ENCODE measurements at regions not wholly inside any gene's neighbourhood (a gene's known extent, or its start where the extent isn't known, plus 50 kb on each side); places are given as distances from the start of the nearest gene placed in this dataset.

DNA sequence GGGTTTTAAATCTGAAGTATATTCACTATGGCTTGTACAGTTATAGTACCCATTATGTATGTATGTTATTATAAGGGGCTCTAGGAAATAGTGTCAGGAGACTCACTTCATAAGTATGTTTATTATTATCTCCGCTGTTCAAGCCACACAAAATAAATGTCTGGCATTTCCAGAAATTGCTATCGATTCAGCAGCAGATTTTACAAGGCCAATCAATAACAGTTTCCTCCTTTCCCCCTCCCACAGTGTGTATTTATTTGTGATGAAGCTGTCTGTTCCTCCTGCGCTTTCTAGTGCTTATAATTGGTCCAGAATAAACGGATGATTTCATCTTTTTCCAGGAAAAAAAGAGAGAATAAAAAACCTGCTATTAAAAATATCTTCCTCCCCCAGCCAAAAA, 134.2 kb upstream of the LPP start:
- Histone ChIP-seq H3K9me3 (no peaks in the 10 kb centered on the region), H3K4me3 (no peak overlapping the region), H3K4me2 (no peak overlapping the region), H3K27ac (no peak overlapping the region), H3K4me1 (no peaks in the 10 kb centered on the region)
- no peak for DNase-seq (ENCODE audit: low read depth in 1 of 2, low spot score in 1 of 2)
- 74% methylated on average over 4 of the region's 4 CpGs for WGBS (ENCODE audit: missing lambda C conversion rate)
- no peak for FAIRE-seq
- no peak for TF ChIP-seq KDM5A (IDR thresholded peaks at IDR 0.05)
- TF ChIP-seq EP300 (IDR thresholded peaks at IDR 0.05) = no peak
- no peak for ATAC-seq
- ChIA-PET POLR2A (no interaction called here), CTCF (interaction anchor here (1.0 to 1.2 kb wide), 2 partner anchors 272 to 935 kb away, joined by 3 to 4 read pairs; no protein-coding TSS in a partner anchor)

DNA sequence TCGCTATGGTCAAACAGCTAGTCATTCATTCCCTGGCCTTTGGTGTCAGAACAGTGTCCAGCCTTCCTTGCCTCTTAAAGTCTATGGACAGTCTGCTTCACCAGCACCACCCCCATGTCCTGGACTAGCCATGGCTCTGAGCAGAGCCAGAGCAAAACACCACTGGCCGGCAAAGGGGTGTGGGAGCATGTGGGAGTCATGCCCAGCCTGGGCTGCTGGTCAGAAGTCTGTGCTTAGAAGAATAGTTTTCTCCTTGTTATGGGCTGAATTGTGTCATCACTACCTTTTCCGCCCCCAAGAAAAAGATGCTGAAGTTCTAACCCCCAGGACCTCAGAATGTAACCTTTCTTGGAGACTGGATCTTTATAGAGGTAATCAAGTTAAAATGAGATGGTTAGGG, 132.9 kb upstream of the LPP start:
- TF ChIP-seq ZFP36 (IDR thresholded peaks at IDR 0.05; ENCODE audit: borderline replicate concordance, partially characterized antibody) (no peak), EHF (CRISPR knock-in tag; IDR thresholded peaks at IDR 0.05) (no peak), FOSB (CRISPR knock-in tag; IDR thresholded peaks at IDR 0.05) (no peak), JUNB (IDR thresholded peaks at IDR 0.05) (no peak), ZSCAN20 (CRISPR knock-in tag; IDR thresholded peaks at IDR 0.05) (no peak), POLR2A (IDR thresholded peaks at IDR 0.05; ENCODE audit: low read length) (no peak), HOXA7 (CRISPR knock-in tag; IDR thresholded peaks at IDR 0.05) (no peak), TP53 (CRISPR knock-in tag; IDR thresholded peaks at IDR 0.05) (no peak), EHMT2 (IDR thresholded peaks at IDR 0.05; ENCODE audit: low read depth) (no peak), RNF2 (IDR thresholded peaks at IDR 0.05; ENCODE audit: borderline replicate concordance, low read depth) (no peak), BHLHE40 (IDR thresholded peaks at IDR 0.05; ENCODE audit: low read depth, low read length) (no peak), PHF8 (IDR thresholded peaks at IDR 0.05; ENCODE audit: borderline replicate concordance, low read depth) (no peak), POLR2AphosphoS2 (conservative IDR thresholded peaks at IDR 0.05; ENCODE audit: low read length) (no peak), FOSL2 (IDR thresholded peaks at IDR 0.05) (no peak), FOSL2 (CRISPR knock-in tag; IDR thresholded peaks at IDR 0.05) (no peak)
- TF ChIP-seq, protein P1, sequence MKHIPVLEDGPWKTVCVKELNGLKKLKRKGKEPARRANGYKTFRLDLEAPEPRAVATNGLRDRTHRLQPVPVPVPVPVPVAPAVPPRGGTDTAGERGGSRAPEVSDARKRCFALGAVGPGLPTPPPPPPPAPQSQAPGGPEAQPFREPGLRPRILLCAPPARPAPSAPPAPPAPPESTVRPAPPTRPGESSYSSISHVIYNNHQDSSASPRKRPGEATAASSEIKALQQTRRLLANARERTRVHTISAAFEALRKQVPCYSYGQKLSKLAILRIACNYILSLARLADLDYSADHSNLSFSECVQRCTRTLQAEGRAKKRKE (CRISPR knock-in tag; IDR thresholded peaks at IDR 0.05; ENCODE audit: low read depth) = no peak
- TF ChIP-seq, protein P2, sequence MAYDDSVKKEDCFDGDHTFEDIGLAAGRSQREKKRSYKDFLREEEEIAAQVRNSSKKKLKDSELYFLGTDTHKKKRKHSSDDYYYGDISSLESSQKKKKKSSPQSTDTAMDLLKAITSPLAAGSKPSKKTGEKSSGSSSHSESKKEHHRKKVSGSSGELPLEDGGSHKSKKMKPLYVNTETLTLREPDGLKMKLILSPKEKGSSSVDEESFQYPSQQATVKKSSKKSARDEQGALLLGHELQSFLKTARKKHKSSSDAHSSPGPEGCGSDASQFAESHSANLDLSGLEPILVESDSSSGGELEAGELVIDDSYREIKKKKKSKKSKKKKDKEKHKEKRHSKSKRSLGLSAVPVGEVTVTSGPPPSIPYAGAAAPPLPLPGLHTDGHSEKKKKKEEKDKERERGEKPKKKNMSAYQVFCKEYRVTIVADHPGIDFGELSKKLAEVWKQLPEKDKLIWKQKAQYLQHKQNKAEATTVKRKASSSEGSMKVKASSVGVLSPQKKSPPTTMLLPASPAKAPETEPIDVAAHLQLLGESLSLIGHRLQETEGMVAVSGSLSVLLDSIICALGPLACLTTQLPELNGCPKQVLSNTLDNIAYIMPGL (CRISPR knock-in tag; IDR thresholded peaks at IDR 0.05; ENCODE audit: borderline replicate concordance) = no peak
- TF ChIP-seq, protein P3, sequence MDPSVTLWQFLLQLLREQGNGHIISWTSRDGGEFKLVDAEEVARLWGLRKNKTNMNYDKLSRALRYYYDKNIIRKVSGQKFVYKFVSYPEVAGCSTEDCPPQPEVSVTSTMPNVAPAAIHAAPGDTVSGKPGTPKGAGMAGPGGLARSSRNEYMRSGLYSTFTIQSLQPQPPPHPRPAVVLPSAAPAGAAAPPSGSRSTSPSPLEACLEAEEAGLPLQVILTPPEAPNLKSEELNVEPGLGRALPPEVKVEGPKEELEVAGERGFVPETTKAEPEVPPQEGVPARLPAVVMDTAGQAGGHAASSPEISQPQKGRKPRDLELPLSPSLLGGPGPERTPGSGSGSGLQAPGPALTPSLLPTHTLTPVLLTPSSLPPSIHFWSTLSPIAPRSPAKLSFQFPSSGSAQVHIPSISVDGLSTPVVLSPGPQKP (IDR thresholded peaks at IDR 0.05; ENCODE audit: low read depth, low read length) = no peak
- TF ChIP-seq, protein P4, sequence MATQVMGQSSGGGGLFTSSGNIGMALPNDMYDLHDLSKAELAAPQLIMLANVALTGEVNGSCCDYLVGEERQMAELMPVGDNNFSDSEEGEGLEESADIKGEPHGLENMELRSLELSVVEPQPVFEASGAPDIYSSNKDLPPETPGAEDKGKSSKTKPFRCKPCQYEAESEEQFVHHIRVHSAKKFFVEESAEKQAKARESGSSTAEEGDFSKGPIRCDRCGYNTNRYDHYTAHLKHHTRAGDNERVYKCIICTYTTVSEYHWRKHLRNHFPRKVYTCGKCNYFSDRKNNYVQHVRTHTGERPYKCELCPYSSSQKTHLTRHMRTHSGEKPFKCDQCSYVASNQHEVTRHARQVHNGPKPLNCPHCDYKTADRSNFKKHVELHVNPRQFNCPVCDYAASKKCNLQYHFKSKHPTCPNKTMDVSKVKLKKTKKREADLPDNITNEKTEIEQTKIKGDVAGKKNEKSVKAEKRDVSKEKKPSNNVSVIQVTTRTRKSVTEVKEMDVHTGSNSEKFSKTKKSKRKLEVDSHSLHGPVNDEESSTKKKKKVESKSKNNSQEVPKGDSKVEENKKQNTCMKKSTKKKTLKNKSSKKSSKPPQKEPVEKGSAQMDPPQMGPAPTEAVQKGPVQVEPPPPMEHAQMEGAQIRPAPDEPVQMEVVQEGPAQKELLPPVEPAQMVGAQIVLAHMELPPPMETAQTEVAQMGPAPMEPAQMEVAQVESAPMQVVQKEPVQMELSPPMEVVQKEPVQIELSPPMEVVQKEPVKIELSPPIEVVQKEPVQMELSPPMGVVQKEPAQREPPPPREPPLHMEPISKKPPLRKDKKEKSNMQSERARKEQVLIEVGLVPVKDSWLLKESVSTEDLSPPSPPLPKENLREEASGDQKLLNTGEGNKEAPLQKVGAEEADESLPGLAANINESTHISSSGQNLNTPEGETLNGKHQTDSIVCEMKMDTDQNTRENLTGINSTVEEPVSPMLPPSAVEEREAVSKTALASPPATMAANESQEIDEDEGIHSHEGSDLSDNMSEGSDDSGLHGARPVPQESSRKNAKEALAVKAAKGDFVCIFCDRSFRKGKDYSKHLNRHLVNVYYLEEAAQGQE (IDR thresholded peaks at IDR 0.05) = no peak
- TF ChIP-seq, protein P5, sequence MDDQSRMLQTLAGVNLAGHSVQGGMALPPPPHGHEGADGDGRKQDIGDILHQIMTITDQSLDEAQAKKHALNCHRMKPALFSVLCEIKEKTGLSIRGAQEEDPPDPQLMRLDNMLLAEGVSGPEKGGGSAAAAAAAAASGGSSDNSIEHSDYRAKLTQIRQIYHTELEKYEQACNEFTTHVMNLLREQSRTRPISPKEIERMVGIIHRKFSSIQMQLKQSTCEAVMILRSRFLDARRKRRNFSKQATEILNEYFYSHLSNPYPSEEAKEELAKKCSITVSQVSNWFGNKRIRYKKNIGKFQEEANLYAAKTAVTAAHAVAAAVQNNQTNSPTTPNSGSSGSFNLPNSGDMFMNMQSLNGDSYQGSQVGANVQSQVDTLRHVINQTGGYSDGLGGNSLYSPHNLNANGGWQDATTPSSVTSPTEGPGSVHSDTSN (IDR thresholded peaks at IDR 0.05) = no peak
- no peak for FAIRE-seq
- Histone ChIP-seq H3K4me2 (no peak overlapping the region), H3K9me3 (no peaks in the 10 kb centered on the region), H3K27ac (no peak overlapping the region), H3K4me1 (no peaks in the 10 kb centered on the region), H3K4me3 (no peak overlapping the region)
- ChIA-PET CTCF (no interaction called here), POLR2A (no interaction called here)
- no peak for DNase-seq (ENCODE audit: low read depth in 1 of 2, low spot score in 1 of 2)
- 94% methylated on average over 2 of the region's 3 CpGs for WGBS (ENCODE audit: missing lambda C conversion rate)
- no peak for ATAC-seq

All from A549 (cell line).